ENCODE measurements at regions not wholly inside any gene's neighbourhood (a gene's known extent, or its start where the extent isn't known, plus 50 kb on each side); places are given as distances from the start of the nearest gene placed in this dataset.

DNA sequence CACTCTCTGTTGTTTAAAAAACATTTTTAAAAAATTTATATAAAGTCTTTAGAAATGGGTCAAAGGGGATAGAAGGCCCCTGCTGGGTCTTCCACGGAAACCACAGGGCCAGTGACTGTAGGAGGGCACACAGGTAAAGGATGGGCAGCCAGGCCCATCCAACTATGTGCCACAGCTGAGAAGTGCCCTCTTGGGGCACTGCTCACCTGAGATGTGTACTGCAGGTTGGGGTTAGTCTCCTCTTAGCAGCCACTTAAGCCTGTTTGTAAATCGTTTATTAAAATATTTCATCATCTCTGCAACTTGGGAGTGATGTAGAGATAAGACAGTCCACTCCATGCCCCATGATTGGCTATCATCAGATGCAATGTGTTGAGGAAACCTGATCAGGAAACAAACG lies 222.4 kb downstream of the DIRAS2 start:
- no peak for TF ChIP-seq GATA2 (IDR thresholded peaks at IDR 0.05; ENCODE audit: low read depth, low read length)
- no peak for TF ChIP-seq GATA3 (IDR thresholded peaks at IDR 0.05; ENCODE audit: low read depth, low read length)

All from SH-SY5Y (cell line).